Trophoblast cell (in vitro differentiated cells and primary cell): ENCODE measurements at regions not wholly inside any gene's neighbourhood (a gene's known extent, or its start where the extent isn't known, plus 50 kb on each side); places are given as distances from the start of the nearest gene placed in this dataset.

Source experiments
- DNase-seq, 2 donors: peaks; one replicate each; pipeline ENCODE4 v3.0.0-alpha.2; 2016
- H2AFZ ChIP-seq: 2 replicates; pipeline ENCODE4 v1.6.1; 2013; ENCODE audit warnings: low read length, moderate library complexity, mild to moderate bottlenecking; ENCODE audit not compliant: insufficient read depth, poor library complexity
- H2AK5ac ChIP-seq: 2 replicates; pipeline ENCODE4 v1.6.1; 2013; ENCODE audit warnings: mild to moderate bottlenecking, low read length
- H2BK120ac ChIP-seq: 2 replicates; pipeline ENCODE4 v1.6.1; 2013; ENCODE audit warnings: low read length, mild to moderate bottlenecking, moderate library complexity; ENCODE audit not compliant: insufficient read depth, poor library complexity
- H2BK12ac ChIP-seq: 2 replicates; pipeline ENCODE4 v1.6.1; 2013; ENCODE audit warnings: mild to moderate bottlenecking, low read length, moderate library complexity
- H2BK5ac ChIP-seq: 2 replicates; pipeline ENCODE4 v1.6.1; 2013; ENCODE audit warnings: low read length, low read depth, moderate library complexity, mild to moderate bottlenecking; ENCODE audit not compliant: poor library complexity
- H3K14ac ChIP-seq: 2 replicates; pipeline ENCODE4 v1.6.1; 2013; ENCODE audit warnings: mild to moderate bottlenecking, low read length
- H3K18ac ChIP-seq: 2 replicates; pipeline ENCODE4 v1.6.1; 2013; ENCODE audit warnings: mild to moderate bottlenecking, low read length
- H3K23ac ChIP-seq: 2 replicates; pipeline ENCODE4 v1.6.1; 2013; ENCODE audit warnings: low read length
- H3K27ac ChIP-seq: 2 replicates; pipeline ENCODE4 v1.5.1; 2013; ENCODE audit warnings: low read depth, mild to moderate bottlenecking, inconsistent platforms, low read length, moderate library complexity
- H3K27me3 ChIP-seq: 2 replicates; pipeline ENCODE4 v1.6.1; 2013; ENCODE audit warnings: inconsistent platforms, mild to moderate bottlenecking, low read length, moderate library complexity; ENCODE audit not compliant: insufficient read depth
- H3K36me3 ChIP-seq, 2 experiments: 1 replicate in 1 of 2; 2 replicates in 1 of 2; pipeline ENCODE4 v1.6.1; 2013; ENCODE audit warnings: low read length in 2 of 2, mild to moderate bottlenecking in 2 of 2, moderate library complexity in 1 of 2; ENCODE audit not compliant: insufficient read depth in 2 of 2, control insufficient read depth in 1 of 2
- H3K4ac ChIP-seq: 2 replicates; pipeline ENCODE4 v1.6.1; 2013; ENCODE audit warnings: low read depth, mild to moderate bottlenecking, low read length, moderate library complexity
- H3K4me1 ChIP-seq, 2 experiments: 1 replicate in 1 of 2; 2 replicates in 1 of 2; pipeline ENCODE4 v1.6.1; 2013; ENCODE audit warnings: low read length in 2 of 2, mild to moderate bottlenecking in 2 of 2, moderate library complexity in 1 of 2; ENCODE audit not compliant: insufficient read depth in 2 of 2, control insufficient read depth in 1 of 2
- H3K4me2 ChIP-seq: 2 replicates; pipeline ENCODE4 v1.6.1; 2013; ENCODE audit warnings: inconsistent platforms, mild to moderate bottlenecking, low read length, moderate library complexity
- H3K4me3 ChIP-seq: 2 replicates; pipeline ENCODE4 v1.5.1; 2013; ENCODE audit warnings: mild to moderate bottlenecking, low read depth, low read length, inconsistent platforms
- H3K79me1 ChIP-seq: one replicate; pipeline ENCODE4 v1.6.1; 2013; ENCODE audit warnings: low read length
- H3K79me2 ChIP-seq: 2 replicates; pipeline ENCODE4 v1.6.1; 2013; ENCODE audit warnings: low read length, mild to moderate bottlenecking; ENCODE audit not compliant: control insufficient read depth, insufficient read depth, poor library complexity
- H3K9ac ChIP-seq: 2 replicates; pipeline ENCODE4 v1.6.1; 2013; ENCODE audit warnings: mild to moderate bottlenecking, low read length
- H3K9me3 ChIP-seq: 2 replicates; pipeline ENCODE4 v1.6.1; 2013; ENCODE audit warnings: low read depth, mild to moderate bottlenecking, control low read depth, inconsistent platforms, low read length; ENCODE audit not compliant: insufficient read depth
- H4K12ac ChIP-seq: 2 replicates; pipeline ENCODE4 v1.6.1; 2013; ENCODE audit warnings: low read depth, mild to moderate bottlenecking, low read length, moderate library complexity
- H4K8ac ChIP-seq: 2 replicates; pipeline ENCODE4 v1.6.1; 2013; ENCODE audit warnings: low read depth, mild to moderate bottlenecking, low read length, moderate library complexity
- H4K91ac ChIP-seq: one replicate; pipeline ENCODE4 v1.6.1; 2013; ENCODE audit warnings: low read depth, mild to moderate bottlenecking, low read length, moderate library complexity
- WGBS: extraction: QIAGEN DNeasy Blood & Tissue Kit; methylation state at CpG from one replicate; pipeline ENCODE4 v1.1.7; 2013; ENCODE audit warnings: missing lambda C conversion rate; ENCODE audit not compliant: insufficient read length, insufficient coverage; ENCODE audit errors: extremely low coverage; 5-methylcytosine and 5-hydroxymethylcytosine counted together

DNA sequence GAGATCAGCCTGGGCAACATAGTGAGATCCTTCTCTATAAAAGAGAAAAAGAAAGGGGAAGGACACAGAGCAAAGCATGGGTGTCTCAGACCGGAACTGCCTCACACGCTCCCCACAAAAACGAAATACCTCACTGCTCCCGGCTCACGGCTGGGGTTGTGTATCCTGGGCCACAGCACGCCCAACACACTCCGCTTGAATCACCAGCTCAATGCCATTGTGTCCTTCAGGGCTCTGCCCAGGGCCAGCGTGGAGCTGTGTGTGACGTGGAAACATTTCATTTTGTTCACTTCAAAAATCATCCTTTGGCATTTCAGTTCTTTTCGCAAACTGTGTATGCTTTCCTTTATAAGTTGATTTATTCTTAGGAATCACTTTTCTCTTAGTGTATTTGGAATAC lies 279.5 kb downstream of the IRX1 start:
- H4K12ac ChIP-seq: no peak overlapping the region
- H3K14ac ChIP-seq: no peak overlapping the region
- no peak overlapping the region for H3K4ac ChIP-seq
- H3K4me3 ChIP-seq: no peak overlapping the region
- H2AK5ac ChIP-seq: no peak overlapping the region
- H4K8ac ChIP-seq: no peak overlapping the region
- no peak overlapping the region for H3K9ac ChIP-seq
- no peak for DNase-seq
- no peak overlapping the region for H4K91ac ChIP-seq
- H2AFZ ChIP-seq: no peak overlapping the region
- H3K79me2 ChIP-seq: no peaks in the 10 kb centered on the region
- no peak overlapping the region for H2BK12ac ChIP-seq
- no peaks in the 10 kb centered on the region for H3K79me1 ChIP-seq
- H3K27ac ChIP-seq: no peak overlapping the region
- no peaks in the 10 kb centered on the region for H3K36me3 ChIP-seq
- no peak overlapping the region for H2BK5ac ChIP-seq
- no peaks in the 10 kb centered on the region for H3K9me3 ChIP-seq
- WGBS: no CpG with 5 or more reads among the region's 10 CpGs
- H3K4me1 ChIP-seq: peaks cover 0 to 2% of the 10 kb centered on the region in 2 experiments
- H2BK120ac ChIP-seq: no peak overlapping the region
- H3K4me2 ChIP-seq: no peak overlapping the region
- H3K27me3 ChIP-seq: no peaks in the 10 kb centered on the region
- no peak overlapping the region for H3K18ac ChIP-seq
- no peak overlapping the region for H3K23ac ChIP-seq

DNA sequence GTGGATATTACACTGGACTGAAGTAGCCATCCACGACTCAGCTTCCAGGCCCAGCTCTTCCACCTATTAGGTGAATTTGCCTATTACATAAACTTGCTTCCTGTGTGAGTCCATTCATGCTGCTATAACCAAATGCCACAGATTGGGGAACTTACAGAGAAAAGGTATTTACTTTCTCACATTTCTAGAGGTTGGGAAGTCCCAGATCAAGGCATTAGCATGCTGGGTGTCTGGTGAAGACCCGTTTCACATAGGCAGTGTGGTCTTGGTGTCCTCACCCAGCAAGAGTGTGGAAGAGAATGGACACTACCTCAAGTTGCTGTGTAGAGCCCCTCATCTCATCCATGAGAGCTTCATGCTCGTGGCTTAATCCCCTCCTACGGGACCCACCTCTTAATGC lies 282.6 kb downstream of the IRX1 start:
- Histone ChIP-seq H3K9ac (no peak overlapping the region), H3K36me3 (no peaks in the 10 kb centered on the region), H4K12ac (no peak overlapping the region), H2BK120ac (no peak overlapping the region), H3K79me2 (no peaks in the 10 kb centered on the region), H2BK12ac (no peak overlapping the region), H3K9me3 (peaks cover 3% of the 10 kb centered on the region), H4K91ac (no peak overlapping the region), H3K79me1 (no peaks in the 10 kb centered on the region), H2AK5ac (no peak overlapping the region), H3K18ac (no peak overlapping the region), H3K4me2 (no peak overlapping the region), H4K8ac (no peak overlapping the region), H3K23ac (no peak overlapping the region), H3K4me3 (no peak overlapping the region), H2BK5ac (no peak overlapping the region), H3K4me1 (no peaks in the 10 kb centered on the region), H3K27me3 (no peaks in the 10 kb centered on the region), H3K14ac (no peak overlapping the region), H3K4ac (no peak overlapping the region), H2AFZ (no peak overlapping the region), H3K27ac (no peak overlapping the region)
- no peak for DNase-seq
- no CpG with 5 or more reads among the region's 4 CpGs for WGBS

DNA sequence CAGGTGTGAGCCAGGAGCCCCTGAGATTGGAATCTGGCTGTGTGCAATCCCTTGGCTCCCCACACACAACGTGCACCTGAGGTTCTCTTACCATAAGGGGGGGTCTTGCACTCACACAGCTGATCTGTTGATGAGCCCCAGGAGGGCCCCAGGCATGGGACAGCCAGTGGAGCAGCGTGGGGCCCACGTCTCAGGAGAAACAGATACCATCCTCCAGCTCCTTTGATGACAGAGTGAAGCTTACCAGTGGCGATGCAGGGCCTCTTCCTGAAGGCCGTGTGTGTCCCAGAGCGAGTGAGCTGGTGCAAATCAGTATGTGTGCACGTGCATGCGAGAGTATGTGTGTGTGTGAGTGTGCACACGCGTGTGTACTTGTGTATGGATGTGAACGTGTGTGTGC lies 287.4 kb downstream of the IRX1 start:
- no peak overlapping the region for H4K12ac ChIP-seq
- no peak overlapping the region for H2BK5ac ChIP-seq
- H3K27me3 ChIP-seq: no peaks in the 10 kb centered on the region
- no peak overlapping the region for H4K8ac ChIP-seq
- no peak overlapping the region for H3K27ac ChIP-seq
- H3K9ac ChIP-seq: no peak overlapping the region
- no peaks in the 10 kb centered on the region for H3K4me1 ChIP-seq
- no CpG with 5 or more reads among the region's 11 CpGs for WGBS
- H2BK120ac ChIP-seq: no peak overlapping the region
- no peak overlapping the region for H3K18ac ChIP-seq
- H2BK12ac ChIP-seq: no peak overlapping the region
- H3K36me3 ChIP-seq: no peaks in the 10 kb centered on the region
- no peak overlapping the region for H2AFZ ChIP-seq
- no peak for DNase-seq
- no peak overlapping the region for H3K23ac ChIP-seq
- no peaks in the 10 kb centered on the region for H3K79me1 ChIP-seq
- H3K9me3 ChIP-seq: peaks cover 4% of the 10 kb centered on the region
- H2AK5ac ChIP-seq: no peak overlapping the region
- H4K91ac ChIP-seq: no peak overlapping the region
- H3K4me2 ChIP-seq: no peak overlapping the region
- no peaks in the 10 kb centered on the region for H3K79me2 ChIP-seq
- H3K14ac ChIP-seq: no peak overlapping the region
- H3K4ac ChIP-seq: no peak overlapping the region
- H3K4me3 ChIP-seq: no peak overlapping the region

DNA sequence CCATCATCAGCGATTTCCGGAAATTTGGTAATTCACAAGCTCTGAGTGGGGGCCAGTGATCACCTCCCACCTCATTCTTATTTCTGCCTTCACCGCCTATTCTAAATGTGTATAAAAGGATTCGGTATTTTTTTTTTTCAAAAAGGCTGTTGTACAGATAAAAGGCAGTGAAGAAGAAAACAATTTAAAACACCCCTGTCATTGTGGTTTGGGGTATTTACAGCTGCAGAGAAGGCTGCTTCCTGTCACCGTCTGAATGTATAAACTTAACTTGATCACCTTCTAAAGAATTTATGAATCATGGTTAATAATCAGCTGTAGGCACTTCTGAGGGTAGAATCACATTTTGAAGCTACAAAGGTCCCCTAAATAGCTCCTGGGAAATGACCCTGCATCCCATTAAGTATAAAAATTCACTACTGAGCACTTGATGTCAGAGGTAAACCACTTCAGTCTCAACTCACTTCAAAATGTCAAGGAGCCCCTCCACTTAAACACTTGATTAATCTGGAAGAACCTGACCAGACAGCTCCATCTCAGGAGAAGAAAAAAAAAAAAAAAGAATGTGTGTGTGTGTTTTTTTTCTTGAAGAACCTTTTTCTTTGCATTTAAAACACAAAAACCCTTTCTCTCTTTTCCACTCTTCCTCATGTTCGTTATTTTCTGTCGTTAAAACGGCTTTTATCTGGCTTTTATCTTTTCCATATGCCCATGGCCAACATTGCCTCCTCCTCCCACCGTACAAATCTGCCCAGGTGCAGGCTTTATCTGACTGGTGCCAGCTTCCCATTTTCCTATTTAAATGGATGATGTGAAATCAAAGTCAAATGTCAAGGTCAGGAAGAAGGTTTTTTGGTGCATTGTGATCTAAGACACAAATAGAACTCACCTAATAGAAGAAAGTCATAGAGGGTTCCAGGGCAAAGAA lies 291.2 kb downstream of the IRX1 start:
- H2AK5ac ChIP-seq: no peak overlapping the region
- WGBS: no CpG with 5 or more reads among the region's 9 CpGs
- H3K9me3 ChIP-seq: peaks cover 4% of the 10 kb centered on the region
- no peak overlapping the region for H3K4me3 ChIP-seq
- no peak overlapping the region for H3K18ac ChIP-seq
- no peak overlapping the region for H2BK120ac ChIP-seq
- H3K79me1 ChIP-seq: no peaks in the 10 kb centered on the region
- no peaks in the 10 kb centered on the region for H3K79me2 ChIP-seq
- no peak overlapping the region for H3K9ac ChIP-seq
- H2BK12ac ChIP-seq: no peak overlapping the region
- no peak overlapping the region for H3K23ac ChIP-seq
- H2AFZ ChIP-seq: no peak overlapping the region
- no peak overlapping the region for H3K14ac ChIP-seq
- H4K12ac ChIP-seq: no peak overlapping the region
- H2BK5ac ChIP-seq: no peak overlapping the region
- H3K27me3 ChIP-seq: no peaks in the 10 kb centered on the region
- no peak overlapping the region for H3K4me2 ChIP-seq
- no peaks in the 10 kb centered on the region for H3K36me3 ChIP-seq
- H3K27ac ChIP-seq: no peak overlapping the region
- no peak overlapping the region for H4K91ac ChIP-seq
- H3K4me1 ChIP-seq: no peaks in the 10 kb centered on the region
- H3K4ac ChIP-seq: no peak overlapping the region
- H4K8ac ChIP-seq: no peak overlapping the region
- no peak for DNase-seq
